GM23248 (cell line): ENCODE measurements at regions not wholly inside any gene's neighbourhood (a gene's known extent, or its start where the extent isn't known, plus 50 kb on each side); places are given as distances from the start of the nearest gene placed in this dataset.

Experiments used
- DNase-seq: peaks from one replicate; pipeline ENCODE4 v3.0.0-alpha.2; 2015
- H2AFZ ChIP-seq: fragments of 200-600 bp; sonication (generic); 2 replicates; pipeline ENCODE4 v1.6.1; 2016; ENCODE audit warnings: antibody characterized with exemption
- H3F3A ChIP-seq: fragments of 200-600 bp; sonication (generic); 2 replicates; pipeline ENCODE4 v1.6.1; 2016; ENCODE audit warnings: mild to moderate bottlenecking, antibody characterized with exemption, mixed run types; ENCODE audit not compliant: insufficient read depth
- H3K27ac ChIP-seq: fragments of 200-600 bp; sonication (generic); 2 replicates; pipeline ENCODE4 v1.5.1; 2016; ENCODE audit warnings: mild to moderate bottlenecking
- H3K27me3 ChIP-seq: fragments of 200-600 bp; sonication (generic); replicated peaks from 2 replicates; pipeline ENCODE4 v1.6.1; 2016; ENCODE audit warnings: mild to moderate bottlenecking; ENCODE audit not compliant: insufficient read depth
- H3K36me3 ChIP-seq: fragments of 200-600 bp; sonication (generic); 2 replicates; pipeline ENCODE4 v1.6.1; 2016; ENCODE audit warnings: low read depth, mild to moderate bottlenecking
- H3K4me1 ChIP-seq: fragments of 200-600 bp; sonication (generic); 2 replicates; pipeline ENCODE4 v1.6.1; 2016; ENCODE audit warnings: mild to moderate bottlenecking; ENCODE audit not compliant: insufficient read depth
- H3K4me2 ChIP-seq: fragments of 200-600 bp; sonication (generic); one replicate; pipeline ENCODE4 v1.6.1; 2016; ENCODE audit warnings: mild to moderate bottlenecking; ENCODE audit not compliant: unreplicated experiment
- H3K4me3 ChIP-seq: fragments of 200-600 bp; sonication (generic); 2 replicates; pipeline ENCODE4 v1.5.1; 2016; ENCODE audit warnings: mild to moderate bottlenecking
- H3K79me2 ChIP-seq: fragments of 200-600 bp; sonication (generic); 2 replicates; pipeline ENCODE4 v1.6.1; 2016; ENCODE audit warnings: mild to moderate bottlenecking; ENCODE audit not compliant: insufficient read depth
- H3K9ac ChIP-seq: fragments of 200-600 bp; sonication (generic); 2 replicates; pipeline ENCODE4 v1.6.1; 2016; ENCODE audit warnings: mild to moderate bottlenecking
- H3K9me2 ChIP-seq: fragments of 200-600 bp; sonication (generic); 2 replicates; pipeline ENCODE4 v1.6.1; 2016; ENCODE audit warnings: mixed run types, mild to moderate bottlenecking, moderate library complexity; ENCODE audit not compliant: insufficient read depth
- H3K9me3 ChIP-seq: fragments of 200-600 bp; sonication (generic); one replicate; pipeline ENCODE4 v1.6.1; 2017; ENCODE audit warnings: low read depth
- H4K20me1 ChIP-seq: fragments of 200-600 bp; sonication (generic); 2 replicates; pipeline ENCODE4 v1.6.0; 2016; ENCODE audit not compliant: insufficient read depth
- EZH2 ChIP-seq: fragments of 200-600 bp; sonication (generic); IDR thresholded peaks from 2 replicates; pipeline ENCODE4 v1.6.1; 2018; ENCODE audit warnings: antibody characterized with exemption, mild to moderate bottlenecking; ENCODE audit not compliant: insufficient read depth, poor library complexity, severe bottlenecking
- EZH2phosphoT487 ChIP-seq: fragments of 200-600 bp; sonication (generic); IDR thresholded peaks from 2 replicates; pipeline ENCODE4 v1.6.1; 2018; ENCODE audit warnings: antibody characterized with exemption, moderate library complexity, mild to moderate bottlenecking, low read depth; ENCODE audit not compliant: insufficient read depth
- WGBS, 2 experiments: methylation state at CpG; one replicate each; pipeline ENCODE4 v1.1.6; 2015 to 2017; ENCODE audit warnings: low lambda C conversion rate in 2 of 2, low coverage in 1 of 2; ENCODE audit errors: missing lambda C conversion rate in 2 of 2; 5-methylcytosine and 5-hydroxymethylcytosine counted together
- in situ Hi-C: fragments of 300-500 bp; cut with MboI; formaldehyde crosslinking; loops from 2 replicates; pipeline ENCODE4 v1.15.0; 2020

GRCh38 chr10:31157123-31158010, 125.7 kb upstream of the ZNF438 start:
- H3K36me3 ChIP-seq = no peaks in the 10 kb centered on the region
- 3 to 6% methylated on average over 15 to 19 of the region's 19 CpGs for WGBS, 2 experiments
- H3K4me1 ChIP-seq = peaks cover 19% of the 10 kb centered on the region
- H3K9ac ChIP-seq = peak overlapping the region; percentile 41
- peak overlapping the region; percentile 45 for H3K4me2 ChIP-seq
- TF ChIP-seq EZH2phosphoT487 = no peak
- no peak for TF ChIP-seq EZH2
- peak overlapping the region; percentile 77 for H2AFZ ChIP-seq
- H3F3A ChIP-seq = peaks cover 26% of the 10 kb centered on the region
- in situ Hi-C loops = no loop called here
- no peaks in the 10 kb centered on the region for H3K9me3 ChIP-seq
- H4K20me1 ChIP-seq = no peaks in the 10 kb centered on the region
- H3K9me2 ChIP-seq = no peaks in the 10 kb centered on the region
- H3K27ac ChIP-seq = peak overlapping the region; percentile 52
- H3K4me3 ChIP-seq = peak overlapping the region; percentile 47
- no peaks in the 10 kb centered on the region for H3K79me2 ChIP-seq
- peak; percentile 85 for DNase-seq
- H3K27me3 ChIP-seq = no peaks in the 10 kb centered on the region

- in situ Hi-C loops = no loop called here
- Histone ChIP-seq H3K4me3 (peak overlapping the region; percentile 47; the same call in 1 of the 2 replicates), H4K20me1 (no peaks in the 10 kb centered on the region), H3K27ac (peak overlapping the region; percentile 52), H3K9me2 (no peaks in the 10 kb centered on the region), H3K9ac (peak overlapping the region; percentile 41; the same call in 1 of the 2 replicates), H2AFZ (peak overlapping the region; percentile 77), H3K9me3 (no peaks in the 10 kb centered on the region), H3F3A (peaks cover 26% of the 10 kb centered on the region), H3K4me2 (peak overlapping the region; percentile 45), H3K4me1 (peaks cover 19% of the 10 kb centered on the region), H3K27me3 (no peaks in the 10 kb centered on the region), H3K36me3 (no peaks in the 10 kb centered on the region), H3K79me2 (no peaks in the 10 kb centered on the region)
- 69 to 72% methylated on average over 7 to 9 of the region's 9 CpGs for WGBS, 2 experiments
- TF ChIP-seq EZH2 (no peak), EZH2phosphoT487 (no peak)
- DNase-seq = peak; percentile 35
Measured at GRCh38 chr10:31158011-31158658, 126.5 kb upstream of the ZNF438 start.

DNA sequence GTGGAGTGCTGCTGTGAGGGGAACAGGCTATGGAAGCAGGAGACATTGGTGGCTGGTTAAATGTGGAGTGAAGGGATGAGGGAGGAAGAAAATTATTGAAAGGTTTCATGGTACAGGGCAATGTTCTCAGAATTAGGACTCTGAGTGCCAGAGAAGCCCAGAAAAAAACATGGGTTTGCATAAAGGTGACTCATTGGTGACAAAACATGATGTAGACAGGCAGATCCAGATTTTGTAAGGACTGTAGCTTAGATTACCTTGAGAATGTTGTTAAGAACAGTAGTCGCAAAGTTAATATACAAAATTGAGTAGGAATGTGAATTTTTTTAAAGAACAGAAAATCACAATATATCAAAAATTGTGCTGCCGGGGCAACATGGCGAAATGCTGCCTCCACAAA, 134.9 kb upstream of the ZNF438 start:
- Histone ChIP-seq H3K36me3 (no peaks in the 10 kb centered on the region), H4K20me1 (no peaks in the 10 kb centered on the region), H3K79me2 (no peaks in the 10 kb centered on the region), H3K27ac (no peak overlapping the region), H3K4me3 (no peak overlapping the region), H3K27me3 (no peaks in the 10 kb centered on the region), H3K4me1 (no peaks in the 10 kb centered on the region), H3K4me2 (no peak overlapping the region), H3K9me3 (no peaks in the 10 kb centered on the region), H3K9ac (no peak overlapping the region), H3K9me2 (no peaks in the 10 kb centered on the region), H3F3A (no peaks in the 10 kb centered on the region), H2AFZ (no peak overlapping the region)
- in situ Hi-C loops = no loop called here
- 96 to 97% methylated on average over 3 of the region's 3 CpGs for WGBS, 2 experiments
- TF ChIP-seq EZH2 = no peak
- no peak for TF ChIP-seq EZH2phosphoT487
- peak; percentile 14 for DNase-seq

- Histone ChIP-seq H4K20me1 (no peaks in the 10 kb centered on the region), H3K27me3 (no peaks in the 10 kb centered on the region), H3K9ac (no peak overlapping the region), H3K4me1 (no peaks in the 10 kb centered on the region), H3K9me3 (peaks cover under 1% of the 10 kb centered on the region), H3K4me2 (no peak overlapping the region), H2AFZ (no peak overlapping the region), H3F3A (no peaks in the 10 kb centered on the region), H3K9me2 (no peaks in the 10 kb centered on the region), H3K36me3 (no peaks in the 10 kb centered on the region), H3K4me3 (no peak overlapping the region), H3K79me2 (no peaks in the 10 kb centered on the region), H3K27ac (no peak overlapping the region)
- DNase-seq = no peak
- no peak for TF ChIP-seq EZH2
- no peak for TF ChIP-seq EZH2phosphoT487
- 68 to 81% methylated on average over 4 of the region's 4 CpGs for WGBS, 2 experiments
- in situ Hi-C loops = no loop called here
Measured at GRCh38 chr10:31170636-31171035, 139.0 kb upstream of the ZNF438 start.
